OCI-LY3 (cell line): ENCODE measurements at regions not wholly inside any gene's neighbourhood (a gene's known extent, or its start where the extent isn't known, plus 50 kb on each side); places are given as distances from the start of the nearest gene placed in this dataset.

Experiments used
- H2AFZ ChIP-seq: fragments of 200-600, 300-600 bp; shearing (Covaris generic); 2 replicates; pipeline ENCODE4 v1.6.0; 2014; ENCODE audit warnings: antibody characterized with exemption, low read depth, low read length
- H3K27ac ChIP-seq: fragments of 200-600, 300-600 bp; sonication (generic); 2 replicates; pipeline ENCODE4 v1.5.1; 2014; ENCODE audit warnings: mild to moderate bottlenecking, low read length, moderate library complexity, mixed read lengths
- H3K27me3 ChIP-seq: fragments of 200-600, 300-600 bp; sonication (generic); 2 replicates; pipeline ENCODE4 v1.6.1; 2014; ENCODE audit warnings: low read depth, low read length, mixed read lengths
- H3K36me3 ChIP-seq: fragments of 200-600, 300-600 bp; sonication (generic); replicated peaks from 2 replicates; pipeline ENCODE3; 2014; ENCODE audit warnings: low read depth, low read length, mixed read lengths
- H3K4me1 ChIP-seq: fragments of 300-600, 200-600 bp; sonication (generic); 2 replicates; pipeline ENCODE4 v1.6.1; 2014; ENCODE audit warnings: low read length, mixed read lengths
- H3K4me2 ChIP-seq: fragments of 200-600, 300-600 bp; sonication (generic); 2 replicates; pipeline ENCODE4 v1.6.1; 2014; ENCODE audit warnings: low read length, mixed read lengths
- H3K4me3 ChIP-seq: fragments of 300-600, 200-600 bp; sonication (generic); 2 replicates; pipeline ENCODE4 v1.5.1; 2014; ENCODE audit warnings: antibody characterized with exemption, mild to moderate bottlenecking, low read length, moderate library complexity
- H3K79me2 ChIP-seq: fragments of 300-600, 200-600 bp; shearing (Covaris generic); 2 replicates; pipeline ENCODE4 v1.6.1; 2014; ENCODE audit warnings: mild to moderate bottlenecking, low read length, mixed read lengths
- H3K9ac ChIP-seq: fragments of 300-600, 200-600 bp; shearing (Covaris generic); 2 replicates; pipeline ENCODE4 v1.6.0; 2014; ENCODE audit warnings: mild to moderate bottlenecking, low read length, moderate library complexity
- H3K9me3 ChIP-seq: fragments of 200-600, 300-600 bp; shearing (Covaris generic); 2 replicates; pipeline ENCODE4 v1.6.1; 2014; ENCODE audit warnings: low read length, mixed read lengths; ENCODE audit not compliant: insufficient read depth
- H4K20me1 ChIP-seq: fragments of 200-600, 300-600 bp; sonication (generic); 2 replicates; pipeline ENCODE4 v1.6.1; 2016; ENCODE audit warnings: low read length, mixed read lengths; ENCODE audit not compliant: insufficient read depth
- EZH2phosphoT487 ChIP-seq: fragments of 200-600 bp; shearing (Covaris generic); IDR thresholded peaks from 2 replicates; pipeline ENCODE4 v1.6.1; 2018; ENCODE audit warnings: antibody characterized with exemption, mixed run types, low read depth
- TF ChIP-seq, protein P1 (sequence below): fragments of 200-600, 300-600 bp; sonication (generic); IDR thresholded peaks from 2 replicates; pipeline ENCODE4 v1.5.1; 2014; ENCODE audit warnings: antibody characterized with exemption, low read length, low read depth

DNA sequence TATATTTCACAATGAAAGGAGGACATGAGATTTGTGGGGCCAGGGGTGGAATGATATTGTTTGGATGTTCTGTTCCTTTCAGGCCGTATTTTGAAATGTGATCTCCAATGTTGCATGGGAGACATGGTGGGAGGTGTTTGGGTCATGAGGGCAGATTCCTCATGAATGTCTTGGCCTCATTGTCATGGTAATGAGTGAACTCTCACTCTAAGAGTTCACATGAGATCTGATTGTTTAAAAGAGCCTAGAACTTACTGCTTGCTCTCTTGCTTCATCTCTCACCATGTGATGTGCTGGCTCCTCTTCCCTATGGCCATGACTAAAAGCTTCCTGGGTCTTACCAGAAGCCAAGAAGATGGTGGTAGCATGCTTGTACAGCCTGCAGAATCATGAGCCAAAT is 1183.0 kb downstream of the TECRL start:
- Histone ChIP-seq H2AFZ (no peak overlapping the region), H3K9me3 (no peaks in the 10 kb centered on the region), H3K36me3 (no peaks in the 10 kb centered on the region), H3K9ac (no peak overlapping the region), H3K27me3 (no peaks in the 10 kb centered on the region), H3K4me3 (no peak overlapping the region), H3K4me2 (no peak overlapping the region), H3K79me2 (no peaks in the 10 kb centered on the region), H3K4me1 (no peaks in the 10 kb centered on the region), H3K27ac (no peak overlapping the region), H4K20me1 (no peaks in the 10 kb centered on the region)
- no peak for TF ChIP-seq EZH2phosphoT487
- TF ChIP-seq, protein P1, sequence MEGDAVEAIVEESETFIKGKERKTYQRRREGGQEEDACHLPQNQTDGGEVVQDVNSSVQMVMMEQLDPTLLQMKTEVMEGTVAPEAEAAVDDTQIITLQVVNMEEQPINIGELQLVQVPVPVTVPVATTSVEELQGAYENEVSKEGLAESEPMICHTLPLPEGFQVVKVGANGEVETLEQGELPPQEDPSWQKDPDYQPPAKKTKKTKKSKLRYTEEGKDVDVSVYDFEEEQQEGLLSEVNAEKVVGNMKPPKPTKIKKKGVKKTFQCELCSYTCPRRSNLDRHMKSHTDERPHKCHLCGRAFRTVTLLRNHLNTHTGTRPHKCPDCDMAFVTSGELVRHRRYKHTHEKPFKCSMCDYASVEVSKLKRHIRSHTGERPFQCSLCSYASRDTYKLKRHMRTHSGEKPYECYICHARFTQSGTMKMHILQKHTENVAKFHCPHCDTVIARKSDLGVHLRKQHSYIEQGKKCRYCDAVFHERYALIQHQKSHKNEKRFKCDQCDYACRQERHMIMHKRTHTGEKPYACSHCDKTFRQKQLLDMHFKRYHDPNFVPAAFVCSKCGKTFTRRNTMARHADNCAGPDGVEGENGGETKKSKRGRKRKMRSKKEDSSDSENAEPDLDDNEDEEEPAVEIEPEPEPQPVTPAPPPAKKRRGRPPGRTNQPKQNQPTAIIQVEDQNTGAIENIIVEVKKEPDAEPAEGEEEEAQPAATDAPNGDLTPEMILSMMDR: no peak

DNA sequence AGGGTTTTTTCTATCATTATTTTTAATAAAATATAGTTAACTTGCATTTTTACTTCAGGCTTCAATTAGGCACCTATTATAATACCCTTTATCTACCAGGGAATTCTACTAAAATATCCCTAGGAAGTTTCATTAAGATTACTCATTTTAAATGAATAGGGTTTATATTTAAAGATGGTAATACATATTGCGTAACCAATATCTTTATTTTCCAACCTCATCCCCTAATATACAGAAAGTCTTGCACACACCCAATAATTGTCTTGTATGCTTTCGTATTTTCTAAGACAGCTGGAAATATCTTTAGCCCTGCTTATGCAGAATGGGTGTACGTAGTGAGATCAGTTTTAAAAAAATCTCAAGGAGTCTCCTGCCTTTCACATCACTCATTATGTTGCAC is 1186.8 kb downstream of the TECRL start:
- H3K9me3 ChIP-seq: no peaks in the 10 kb centered on the region
- H3K9ac ChIP-seq: no peak overlapping the region
- no peaks in the 10 kb centered on the region for H3K36me3 ChIP-seq
- H4K20me1 ChIP-seq: no peaks in the 10 kb centered on the region
- H3K27ac ChIP-seq: no peak overlapping the region
- no peak overlapping the region for H2AFZ ChIP-seq
- no peak overlapping the region for H3K4me3 ChIP-seq
- TF ChIP-seq, protein P1: no peak
- TF ChIP-seq EZH2phosphoT487: no peak
- H3K4me1 ChIP-seq: no peaks in the 10 kb centered on the region
- H3K4me2 ChIP-seq: no peak overlapping the region
- no peaks in the 10 kb centered on the region for H3K27me3 ChIP-seq
- no peaks in the 10 kb centered on the region for H3K79me2 ChIP-seq

- Histone ChIP-seq H3K27ac (no peak overlapping the region), H3K9ac (no peak overlapping the region), H3K27me3 (no peaks in the 10 kb centered on the region), H3K36me3 (no peaks in the 10 kb centered on the region), H3K9me3 (no peaks in the 10 kb centered on the region), H2AFZ (no peak overlapping the region), H3K4me2 (no peak overlapping the region), H3K79me2 (no peaks in the 10 kb centered on the region), H4K20me1 (no peaks in the 10 kb centered on the region), H3K4me1 (no peaks in the 10 kb centered on the region), H3K4me3 (no peak overlapping the region)
- no peak for TF ChIP-seq EZH2phosphoT487
- TF ChIP-seq, protein P1: no peak
Measured at GRCh38 chr4:63221477-63221876, 1187.8 kb downstream of the TECRL start.

DNA sequence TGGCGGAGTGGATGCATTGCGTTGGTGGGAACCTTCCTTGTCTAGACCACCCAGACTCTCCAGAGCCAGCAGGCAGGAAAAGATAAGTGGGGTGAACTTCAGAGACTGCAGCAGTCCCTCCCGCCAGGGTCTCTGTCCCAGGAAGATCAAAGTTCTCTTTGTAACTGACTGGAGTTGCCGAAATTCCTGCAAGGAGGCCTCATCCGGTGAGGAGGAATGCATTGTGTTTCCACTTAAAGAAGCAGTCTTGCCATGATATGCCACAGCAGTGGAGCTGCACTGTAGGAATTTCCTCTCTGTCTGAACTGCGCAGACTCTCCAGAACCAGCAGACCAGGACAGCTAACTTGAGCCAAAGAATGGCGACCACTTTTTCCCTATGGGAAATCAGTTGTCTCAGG is 1190.4 kb downstream of the TECRL start:
- H3K27me3 ChIP-seq: no peaks in the 10 kb centered on the region
- H3K9ac ChIP-seq: no peak overlapping the region
- H3K79me2 ChIP-seq: no peaks in the 10 kb centered on the region
- H3K27ac ChIP-seq: no peak overlapping the region
- H2AFZ ChIP-seq: no peak overlapping the region
- TF ChIP-seq, protein P1: no peak
- no peak for TF ChIP-seq EZH2phosphoT487
- no peak overlapping the region for H3K4me2 ChIP-seq
- no peaks in the 10 kb centered on the region for H4K20me1 ChIP-seq
- H3K36me3 ChIP-seq: no peaks in the 10 kb centered on the region
- H3K4me1 ChIP-seq: no peaks in the 10 kb centered on the region
- H3K4me3 ChIP-seq: no peak overlapping the region
- no peaks in the 10 kb centered on the region for H3K9me3 ChIP-seq
